ENCODE measurements at regions not wholly inside any gene's neighbourhood (a gene's known extent, or its start where the extent isn't known, plus 50 kb on each side); places are given as distances from the start of the nearest gene placed in this dataset.
"Not testable (repeated sequence)": the region's sequence is repeated elsewhere in the genome, so short reads cannot be mapped to it uniquely, and the experiment has no call there.

DNA sequence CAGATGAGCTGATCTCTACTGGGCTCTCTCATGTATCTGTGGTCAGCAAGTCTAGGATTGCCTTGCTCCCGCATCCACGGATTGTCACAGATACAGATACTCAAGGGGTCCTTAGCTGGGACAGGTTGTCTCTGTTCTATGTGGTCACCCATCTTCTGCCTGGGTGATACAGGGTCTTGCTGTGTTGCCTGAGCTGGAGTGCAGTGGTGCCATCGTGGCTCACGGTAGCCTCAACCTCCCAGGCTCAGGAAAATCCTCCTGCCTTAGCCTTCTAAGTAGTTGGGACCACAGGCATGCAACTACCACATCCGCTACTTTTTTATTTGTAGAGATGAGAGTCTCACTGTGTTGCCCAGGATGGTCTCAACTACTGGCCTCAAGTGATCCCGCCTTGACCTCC is 72.5 kb upstream of the ZNF217 start:
- no peak for DNase-seq (ENCODE audit: low read depth)

DNA sequence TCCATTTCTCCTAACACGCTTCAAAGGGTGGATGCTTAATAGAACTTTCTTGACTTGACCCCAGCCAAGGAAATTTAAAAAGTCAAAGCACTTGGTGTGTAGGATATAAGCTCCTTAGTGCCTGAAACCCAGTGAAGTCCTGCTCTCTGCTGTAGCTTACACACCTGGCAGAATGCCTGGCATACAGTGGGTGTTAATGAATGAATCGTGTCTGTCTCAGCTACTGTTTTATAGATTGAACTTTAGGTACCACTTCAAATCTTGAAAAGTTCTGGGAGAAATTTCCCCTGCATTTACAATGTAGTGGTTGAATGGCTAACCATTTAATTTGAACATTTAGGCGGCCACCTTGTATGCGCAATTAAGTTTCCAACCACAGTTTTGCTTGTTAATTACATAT is 70.5 kb upstream of the ZNF217 start:
- DNase-seq (ENCODE audit: low read depth) = no peak

DNA sequence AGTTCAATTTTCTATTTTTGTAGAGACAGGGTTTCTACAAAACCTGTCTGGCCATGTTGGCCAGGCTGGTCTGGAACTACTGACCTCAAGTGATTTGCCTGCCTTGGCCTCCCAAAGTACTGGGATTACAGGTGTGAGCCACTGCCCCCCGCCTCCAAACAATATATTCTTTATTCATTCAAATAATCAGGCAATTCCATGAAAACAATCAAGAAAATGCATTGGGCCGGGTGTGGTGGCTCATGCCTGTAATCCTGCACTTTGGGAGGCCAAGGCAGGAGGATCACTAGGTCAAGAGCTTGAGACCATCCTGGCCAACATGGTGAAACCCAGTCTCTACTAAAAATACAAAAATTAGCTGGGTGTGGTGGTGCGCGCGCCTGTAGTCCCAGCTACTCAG is 69.9 kb upstream of the ZNF217 start:
- DNase-seq (ENCODE audit: low read depth) = not testable (repeated sequence)

DNA sequence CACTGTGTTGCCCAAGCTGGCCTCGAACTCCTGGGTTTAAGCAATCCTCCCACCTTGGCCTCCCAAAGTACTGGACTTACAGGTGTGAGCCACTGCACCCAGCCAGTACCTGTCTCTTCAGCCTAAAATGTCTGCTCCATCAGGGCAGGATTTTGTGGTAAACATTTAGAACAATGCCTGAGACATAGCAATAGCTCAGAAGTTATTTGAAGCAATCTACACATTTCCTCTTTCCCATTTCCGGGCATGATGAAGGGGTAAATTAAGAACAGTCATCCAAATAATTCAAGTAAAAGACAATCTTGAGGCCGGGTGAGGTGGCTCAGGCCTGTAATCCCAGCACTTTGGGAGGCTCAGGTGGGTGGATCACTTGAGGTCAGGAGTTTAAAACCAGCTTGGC is 69.0 kb upstream of the ZNF217 start:
- no peak for DNase-seq (ENCODE audit: low read depth)

DNA sequence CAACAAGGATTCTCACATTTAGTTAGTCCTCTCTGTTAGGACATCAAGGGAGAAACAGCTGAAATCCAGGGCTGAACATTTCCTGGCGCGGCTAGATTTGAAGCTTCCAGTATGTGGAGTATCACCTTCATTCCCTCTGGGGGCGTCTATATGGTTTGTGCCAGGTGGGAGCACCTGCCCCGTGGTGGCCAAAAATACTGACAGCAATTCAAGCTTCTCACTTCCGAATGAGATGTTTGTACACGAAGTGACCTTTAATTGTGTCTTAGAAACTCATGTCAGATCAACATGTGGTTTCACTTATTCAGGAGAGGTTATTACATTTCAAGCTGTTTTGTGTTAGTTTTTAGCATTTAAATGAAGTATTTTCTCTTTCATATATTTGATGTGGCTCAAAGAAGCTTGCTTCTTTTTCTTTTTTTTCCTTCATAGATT is 67.3 kb upstream of the ZNF217 start:
- no peak for DNase-seq (ENCODE audit: low read depth)

DNA sequence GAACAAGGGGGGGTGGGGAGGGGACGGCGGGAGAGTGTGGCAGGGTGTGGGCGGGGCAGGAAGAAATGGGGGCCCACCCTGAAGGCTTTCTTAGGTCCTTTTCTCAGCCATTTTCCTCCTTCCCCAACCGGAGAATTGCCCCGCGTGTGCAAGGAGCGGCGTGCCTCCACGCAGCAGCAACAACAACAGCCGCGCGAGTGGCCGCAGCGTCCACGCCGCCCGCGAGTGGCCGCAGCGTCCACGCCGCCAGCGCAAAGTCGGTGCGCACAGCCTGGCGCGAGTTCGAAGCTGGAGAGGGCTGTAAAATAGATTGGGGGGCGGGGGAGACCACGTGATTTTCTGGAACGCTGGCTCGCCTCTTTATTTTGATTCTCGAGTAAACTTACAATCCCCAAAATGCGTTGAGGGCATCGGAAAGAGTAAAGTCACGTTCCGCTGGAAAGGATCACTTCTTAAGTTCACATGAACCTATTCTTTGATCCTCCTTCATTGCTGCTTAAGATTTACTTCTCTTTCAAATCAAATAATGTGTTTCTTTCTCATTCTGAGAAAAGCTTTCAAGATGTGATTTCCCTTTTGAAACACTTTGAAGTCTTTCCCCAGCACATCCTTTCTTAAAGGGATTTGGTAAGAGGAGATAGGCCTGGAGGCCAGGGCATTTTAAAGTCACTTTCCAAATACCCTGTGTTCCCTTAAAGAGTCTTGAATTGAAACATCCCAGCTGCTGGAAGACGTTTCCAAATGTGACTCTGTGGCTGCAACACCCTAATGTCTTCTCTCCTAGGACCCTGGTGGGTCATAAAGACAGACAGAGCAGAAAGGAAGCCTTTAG is 66.7 kb upstream of the ZNF217 start:
- no peak for DNase-seq (ENCODE audit: low read depth)

DNA sequence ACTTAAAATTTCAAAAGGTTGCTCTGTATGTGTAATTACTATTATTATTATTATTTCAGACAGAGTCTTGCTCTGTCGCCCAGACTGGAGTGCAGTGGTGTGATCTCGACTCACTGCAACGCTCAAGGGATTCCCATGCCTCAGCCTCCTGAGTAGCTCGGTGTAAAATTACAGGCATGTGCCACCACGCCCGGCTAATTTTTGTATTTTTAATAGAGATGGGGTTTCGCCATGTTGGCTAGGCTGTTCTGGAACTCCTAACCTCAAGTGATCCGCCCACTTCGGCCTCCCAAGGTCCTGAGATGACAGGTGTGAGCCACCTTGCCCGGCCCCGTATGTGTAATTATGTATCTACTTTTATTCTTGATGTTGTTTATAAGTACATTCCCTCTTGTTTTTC is 65.3 kb upstream of the ZNF217 start:
- no peak for DNase-seq (ENCODE audit: low read depth)

DNA sequence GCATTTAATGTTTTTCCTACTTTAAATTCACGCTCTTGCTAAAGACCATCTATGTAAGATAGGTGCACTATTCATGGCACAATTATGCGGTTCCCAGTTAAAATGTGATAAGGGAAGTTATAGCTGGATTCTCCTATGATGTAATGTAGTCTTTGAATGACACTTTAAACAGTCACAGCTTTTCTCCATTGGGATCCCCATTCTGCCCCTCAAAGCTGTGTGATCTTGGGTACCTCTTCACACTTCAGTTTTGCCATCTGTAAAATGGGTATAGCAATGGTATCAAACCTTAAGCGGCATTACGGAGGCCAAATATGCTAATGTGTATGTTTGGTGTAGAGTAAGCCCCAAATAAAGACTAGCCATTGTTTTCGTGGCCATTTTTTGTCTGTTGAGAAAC is 64.7 kb upstream of the ZNF217 start:
- DNase-seq (ENCODE audit: low read depth) = no peak

DNA sequence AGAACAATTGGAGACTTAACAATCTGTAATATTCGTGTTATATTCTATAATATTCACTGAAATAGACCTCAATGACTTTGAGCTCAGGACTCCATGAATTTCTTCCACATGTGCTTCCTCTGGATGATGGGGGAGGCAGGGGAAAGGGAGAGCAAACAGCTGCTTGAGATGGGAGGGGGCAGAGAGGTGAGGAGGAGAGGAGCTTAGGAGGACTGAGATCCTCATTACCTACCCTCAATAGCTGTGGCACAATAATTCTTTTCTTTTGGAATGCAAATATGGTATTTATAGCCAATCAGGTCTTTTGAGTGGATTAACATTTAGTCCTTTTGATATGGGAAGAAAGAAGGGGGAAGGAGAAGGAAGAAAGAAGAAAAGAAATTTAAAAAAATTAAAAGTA is 64.1 kb upstream of the ZNF217 start:
- DNase-seq (ENCODE audit: low read depth) = no peak

DNA sequence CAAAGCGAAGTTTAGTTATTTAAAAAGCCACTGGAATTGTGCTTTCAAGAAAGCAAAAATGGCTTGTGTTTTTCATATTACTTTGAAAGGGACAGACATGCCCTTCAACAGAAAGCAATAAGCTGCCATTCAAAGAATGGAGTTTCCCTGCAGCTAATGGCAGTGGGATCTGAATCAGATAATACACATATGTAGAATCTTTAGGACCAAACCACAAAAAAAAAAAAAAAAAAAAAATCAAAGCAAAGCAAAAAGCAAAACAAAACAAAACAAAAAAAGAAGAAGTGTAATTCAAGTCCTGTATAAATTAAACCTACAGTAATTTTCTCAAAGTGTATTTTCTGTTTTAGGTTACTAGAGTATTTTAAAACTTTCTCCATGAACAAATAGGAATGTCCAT is 63.6 kb upstream of the ZNF217 start:
- DNase-seq (ENCODE audit: low read depth) = no peak

DNA sequence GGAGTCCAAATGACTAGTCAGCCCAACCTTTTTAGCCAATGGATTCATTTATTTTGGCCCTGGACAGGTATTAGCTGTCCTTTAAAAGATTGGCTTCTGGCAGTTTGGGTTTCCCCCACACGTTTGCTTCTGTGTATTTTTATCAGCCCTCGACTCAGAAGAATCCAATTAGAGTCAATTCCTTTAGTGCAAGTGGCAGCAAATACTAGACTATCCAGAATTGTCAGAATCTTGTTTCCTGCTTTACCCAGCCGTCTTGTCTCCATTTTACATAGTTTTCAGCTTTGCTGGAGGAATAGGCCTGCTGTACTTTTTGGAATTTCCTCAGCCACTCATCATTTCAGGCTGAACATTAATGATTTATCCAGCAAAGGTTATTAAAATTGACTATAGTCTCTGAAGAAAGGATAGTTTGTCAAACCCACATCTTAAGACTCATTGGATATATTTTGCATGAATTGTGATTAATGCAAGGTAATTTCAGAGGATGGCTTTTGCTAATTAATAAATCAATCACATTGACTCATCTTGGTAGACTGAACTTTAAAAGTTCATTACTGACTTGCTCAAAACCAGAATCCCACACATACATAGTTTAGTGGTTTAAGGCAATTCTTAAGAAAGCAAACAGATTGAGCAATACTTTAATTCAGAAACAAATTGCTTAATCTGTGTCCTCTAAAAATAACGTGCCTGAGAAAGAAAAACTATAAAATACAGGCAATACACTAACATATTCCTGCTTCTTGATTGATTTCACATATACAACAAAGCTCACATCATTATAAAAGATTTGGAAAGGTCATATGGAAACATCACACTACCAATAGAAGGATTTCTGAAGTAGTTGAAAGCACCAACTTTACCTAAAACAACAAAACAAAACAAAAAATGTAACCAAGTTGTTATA is 62.9 kb upstream of the ZNF217 start:
- no peak for DNase-seq (ENCODE audit: low read depth)

DNA sequence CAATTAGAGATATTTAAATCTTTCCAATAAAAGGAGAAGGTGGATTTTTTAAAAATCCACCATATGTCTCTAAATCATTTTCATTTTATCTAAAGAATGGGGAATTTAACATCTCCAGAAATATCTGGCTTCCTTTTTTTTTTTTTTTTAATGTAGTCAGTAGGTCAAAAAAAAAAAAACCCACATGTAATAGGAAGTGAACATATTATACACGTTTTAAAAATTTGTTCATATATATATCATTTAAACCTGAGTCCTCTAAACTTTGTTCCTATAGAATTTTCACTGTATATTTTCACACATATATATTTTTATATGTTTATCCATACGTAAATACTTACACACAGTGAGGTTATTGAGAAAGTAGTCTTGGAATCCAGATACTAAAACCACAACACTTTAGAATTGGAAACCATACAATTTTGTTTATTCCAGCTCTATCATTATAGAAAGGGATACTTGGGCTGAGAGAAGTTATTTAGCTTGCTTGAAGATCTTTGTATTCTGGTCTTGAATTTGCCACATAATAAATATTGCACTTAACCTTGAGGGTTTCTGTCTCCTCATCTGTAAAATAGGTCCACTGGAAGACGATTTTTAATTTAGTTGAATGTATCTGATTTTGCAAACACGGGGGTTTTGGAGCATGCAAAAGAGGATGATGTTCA is 62.1 kb upstream of the ZNF217 start:
- no peak for DNase-seq (ENCODE audit: low read depth)

DNA sequence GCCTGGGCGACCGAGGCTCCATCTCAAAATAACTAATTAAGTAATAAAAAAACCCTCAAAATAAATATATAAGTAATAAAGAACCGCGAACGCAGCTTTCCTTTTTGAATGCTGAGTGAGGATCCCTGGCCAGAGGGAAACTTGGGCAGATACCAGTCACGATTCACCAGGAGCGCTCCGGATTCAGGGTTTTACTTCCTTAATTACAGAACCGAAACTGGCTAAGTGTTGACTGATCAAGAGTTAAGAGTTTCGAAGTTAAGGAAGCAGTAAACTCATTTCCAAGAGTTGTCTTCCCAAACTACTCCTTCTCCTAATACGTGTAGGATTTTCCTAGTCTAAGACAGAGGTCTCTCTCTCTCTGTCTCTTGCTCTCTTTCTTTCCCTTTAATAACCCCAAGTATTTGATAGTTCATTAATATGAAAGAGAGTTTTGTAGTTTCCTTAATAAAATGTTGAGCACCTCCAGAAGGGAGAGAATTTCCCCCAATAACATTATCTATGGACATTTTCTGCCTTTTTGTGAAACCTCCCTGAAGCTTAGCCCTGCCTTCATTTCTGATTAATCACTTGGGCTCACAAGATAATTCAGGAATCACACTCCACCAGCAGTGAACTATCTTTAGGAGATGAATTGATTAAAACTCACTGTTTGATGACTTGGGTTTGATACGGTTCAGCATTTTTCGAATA is 61.4 kb upstream of the ZNF217 start:
- no peak for DNase-seq (ENCODE audit: low read depth)

DNA sequence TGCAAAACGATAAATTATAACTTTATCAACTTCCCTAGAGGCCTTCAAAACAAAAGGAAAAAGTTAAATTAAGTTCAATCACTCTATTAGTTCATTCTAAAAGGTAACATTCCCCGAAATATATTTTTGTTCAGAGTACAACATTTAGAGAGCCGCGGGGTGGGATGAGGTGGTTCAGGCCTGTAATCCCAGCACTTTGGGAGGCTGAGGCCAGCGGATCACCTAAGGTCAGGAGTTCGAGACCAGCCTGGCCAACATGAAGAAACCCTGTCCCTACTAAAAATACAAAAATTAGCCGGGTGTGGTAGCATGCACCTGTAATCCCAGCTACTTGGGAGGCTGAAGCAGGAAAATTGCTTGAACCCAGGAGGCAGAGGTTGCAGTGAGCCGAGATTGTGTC is 60.9 kb upstream of the ZNF217 start:
- DNase-seq (ENCODE audit: low read depth) = not testable (repeated sequence)

DNA sequence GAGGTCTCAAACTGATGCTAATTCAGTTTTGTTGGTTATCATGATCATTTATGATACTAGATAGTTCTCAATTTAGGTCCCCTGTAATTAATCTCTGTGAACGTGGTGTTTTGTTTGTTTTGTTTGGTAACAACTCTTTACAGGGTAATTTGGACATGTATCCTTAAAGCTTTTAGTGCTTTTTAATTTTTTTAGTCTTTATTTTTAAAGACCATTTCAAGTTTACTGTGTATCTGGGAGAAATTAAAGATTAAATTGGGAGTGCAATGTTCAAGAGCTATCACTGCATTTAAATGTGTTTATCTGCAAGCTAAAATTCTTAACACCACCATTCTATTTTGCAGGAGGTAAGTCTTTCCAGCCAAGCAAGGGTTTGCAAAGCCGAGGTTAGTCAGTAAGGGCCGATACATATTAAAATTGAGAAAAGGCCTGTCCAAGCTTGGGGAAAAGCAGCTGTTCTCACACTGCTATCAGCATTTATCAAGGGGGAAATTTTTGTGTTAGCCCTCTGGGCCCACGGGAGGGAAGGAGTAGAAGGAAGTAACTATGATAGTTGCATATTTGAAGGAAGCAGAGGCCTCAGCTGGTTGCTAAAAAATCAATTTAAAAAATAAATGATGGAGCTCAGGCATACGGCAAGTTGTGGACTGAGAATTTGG is 59.3 kb upstream of the ZNF217 start:
- no peak for DNase-seq (ENCODE audit: low read depth)

DNA sequence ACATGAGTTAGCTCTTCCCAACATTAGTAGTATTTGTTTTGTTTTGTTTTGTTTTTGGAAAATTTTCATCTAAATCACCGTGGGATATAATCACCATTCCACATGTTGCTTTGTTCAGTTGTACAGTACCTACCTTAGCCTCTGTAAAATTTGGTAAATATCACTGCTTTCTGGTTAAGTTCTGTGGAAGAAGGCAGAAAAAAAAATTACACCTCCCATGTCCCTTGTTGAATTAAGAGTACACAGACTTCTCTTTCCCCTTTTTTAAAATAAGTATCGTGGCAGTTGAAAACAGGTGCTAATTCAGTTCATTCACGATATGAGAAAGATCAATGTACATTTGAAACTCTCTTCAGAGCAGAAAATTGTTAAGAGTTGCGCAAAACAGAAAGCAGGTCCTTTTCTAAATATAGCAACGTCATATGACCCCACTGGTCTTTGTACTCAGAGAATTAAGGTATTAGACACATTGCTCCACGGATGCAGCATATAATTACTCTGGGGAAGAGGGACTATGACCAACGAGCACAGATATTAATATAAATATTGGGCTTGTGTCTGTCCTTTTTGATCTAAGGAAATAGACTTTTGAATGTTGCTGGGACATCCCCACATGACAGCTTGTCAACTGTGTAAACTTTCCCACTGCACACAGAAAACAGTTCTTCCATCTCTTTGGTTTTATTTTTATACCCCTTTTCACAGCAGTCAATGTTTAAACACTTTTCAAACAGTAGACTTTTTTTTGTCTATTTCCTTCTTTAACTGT is 58.6 kb upstream of the ZNF217 start:
- DNase-seq (ENCODE audit: low read depth) = no peak

DNA sequence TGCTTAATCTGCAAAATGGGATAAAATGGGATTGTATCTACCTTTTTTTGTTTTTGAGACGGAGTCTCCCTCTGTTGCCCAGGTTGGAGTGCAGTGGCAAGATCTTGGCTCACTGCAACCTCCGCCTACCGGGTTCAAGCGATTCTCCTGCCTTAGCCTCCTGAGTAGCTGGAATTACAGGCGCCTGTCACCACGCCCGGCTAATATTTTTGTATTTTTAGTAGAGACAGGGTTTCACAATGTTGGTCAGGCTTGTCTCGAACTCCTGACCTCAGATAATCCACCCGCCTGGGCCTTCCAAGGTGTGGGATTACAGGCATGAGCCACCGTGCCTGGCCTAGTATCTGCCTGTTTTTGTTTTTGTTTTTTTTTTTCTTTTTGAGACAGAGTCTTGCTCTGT is 55.9 kb upstream of the ZNF217 start:
- not testable (repeated sequence) for DNase-seq (ENCODE audit: low read depth)

DNA sequence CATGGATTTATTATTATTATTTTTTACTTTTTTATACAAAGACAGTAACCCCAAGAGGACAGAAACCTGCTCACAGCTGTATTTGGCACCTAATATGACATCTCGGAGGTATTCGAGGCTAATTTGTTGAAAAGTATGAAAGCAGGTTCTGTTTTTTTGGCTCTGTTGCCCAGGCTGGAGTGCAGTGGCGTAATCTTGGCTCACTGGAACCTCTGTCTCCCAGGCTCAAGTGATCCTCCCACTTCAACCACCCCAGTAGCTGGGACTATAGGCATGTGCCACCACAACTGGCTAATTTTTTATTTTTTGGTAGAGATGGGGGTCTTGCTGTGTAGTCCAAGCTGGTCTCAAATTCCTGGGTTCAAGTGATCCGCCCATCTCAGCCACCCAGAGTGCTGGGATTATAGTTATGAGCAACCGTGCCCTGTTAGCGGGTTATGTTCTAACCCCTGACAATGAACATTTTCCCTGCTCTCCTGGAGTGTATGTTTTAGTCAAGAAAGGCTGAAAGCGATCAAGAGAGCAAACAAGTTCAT is 53.7 kb upstream of the ZNF217 start:
- DNase-seq (ENCODE audit: low read depth) = no peak

DNA sequence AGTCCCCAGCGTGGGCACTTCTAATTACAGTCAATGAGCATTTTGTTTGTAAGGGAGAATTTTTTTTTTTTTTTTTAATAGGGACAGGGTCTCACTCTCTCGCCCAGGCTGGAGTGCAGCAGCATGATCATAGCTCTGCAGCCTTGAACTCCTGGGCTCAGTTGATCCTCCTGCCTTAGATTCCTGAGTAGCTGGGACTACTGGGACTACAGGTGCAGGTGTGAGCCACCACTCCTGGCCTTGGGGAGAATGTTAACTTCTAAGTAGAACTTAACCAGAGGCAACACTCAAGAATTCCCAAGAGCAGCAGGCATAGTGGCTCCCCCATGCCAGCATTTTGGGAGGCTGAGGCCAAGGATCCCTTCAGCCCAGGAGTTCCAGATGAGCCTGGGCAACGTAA is 52.9 kb upstream of the ZNF217 start:
- no peak for DNase-seq (ENCODE audit: low read depth)

DNA sequence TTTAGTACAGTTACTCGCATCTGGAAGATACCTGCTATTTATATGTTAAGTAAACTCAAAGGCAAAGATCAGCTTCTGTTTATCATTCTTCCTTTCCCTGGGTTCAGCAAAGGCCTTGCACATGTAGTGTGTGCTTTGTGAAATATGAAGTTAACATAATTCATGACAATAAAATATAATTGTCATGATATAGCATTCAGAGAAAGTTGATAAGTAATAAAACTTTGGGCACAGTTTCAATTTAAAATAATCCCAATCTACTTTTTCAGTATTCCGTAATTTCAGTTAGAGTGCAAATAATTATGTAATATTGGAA is 51.9 kb upstream of the ZNF217 start:
- DNase-seq (ENCODE audit: low read depth) = no peak

DNA sequence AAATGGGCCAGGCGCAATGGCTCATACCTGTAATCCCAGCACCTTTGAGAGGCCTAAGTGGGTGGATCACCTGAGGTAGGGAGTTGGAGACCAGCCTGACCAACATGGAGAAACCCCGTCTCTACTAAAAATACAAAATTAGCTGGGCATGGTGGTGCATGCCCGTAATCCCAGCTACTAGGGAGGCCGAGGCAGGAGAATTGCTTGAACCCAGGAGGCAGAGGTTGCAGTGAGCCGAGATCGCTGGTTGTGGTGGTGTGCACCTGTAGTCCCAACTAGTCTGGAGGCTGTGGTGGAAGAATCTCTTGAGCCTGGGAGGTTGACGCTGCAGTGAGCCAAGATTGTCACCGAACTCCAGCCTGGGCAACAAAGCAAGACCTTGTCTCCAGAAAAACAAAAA is 50.5 kb upstream of the ZNF217 start:
- not testable (repeated sequence) for DNase-seq (ENCODE audit: low read depth)

Data from non-pigmented ciliary epithelial cell (primary cell).